Nephron progenitor cell (in vitro differentiated cells): ENCODE measurements at regions not wholly inside any gene's neighbourhood (a gene's known extent, or its start where the extent isn't known, plus 50 kb on each side); places are given as distances from the start of the nearest gene placed in this dataset.

Experiments used
- DNase-seq: peaks from one replicate; pipeline ENCODE4 v3.0.0; 2021
- H3K27ac Mint-ChIP-seq: 2 replicates; pipeline ENCODE4 v1.8.0; 2021; ENCODE audit warnings: mild to moderate bottlenecking, moderate library complexity, mixed read lengths
- H3K27me3 Mint-ChIP-seq: 2 replicates; pipeline ENCODE4 v1.8.0; 2021; ENCODE audit warnings: mild to moderate bottlenecking, low read depth, mixed read lengths; ENCODE audit not compliant: poor library complexity
- H3K36me3 Mint-ChIP-seq: 2 replicates; pipeline ENCODE4 v1.8.0; 2021; ENCODE audit warnings: low read depth, mixed read lengths
- H3K4me1 Mint-ChIP-seq: 2 replicates; pipeline ENCODE4 v1.8.0; 2021; ENCODE audit warnings: mixed read lengths
- H3K4me3 Mint-ChIP-seq: 2 replicates; pipeline ENCODE4 v1.8.0; 2021; ENCODE audit warnings: mild to moderate bottlenecking, moderate library complexity, mixed read lengths
- H3K9me3 Mint-ChIP-seq: 2 replicates; pipeline ENCODE4 v1.8.0; 2021; ENCODE audit warnings: mild to moderate bottlenecking, moderate library complexity, mixed read lengths
- TF ChIP-seq, protein P1 (sequence below): fragments of 200-600 bp; sonication (generic); IDR thresholded peaks from 2 replicates; pipeline ENCODE4 v1.5.0; 2021; ENCODE audit warnings: antibody characterized with exemption

- Mint-ChIP-seq H3K4me3 (no peak overlapping the region), H3K36me3 (no peaks in the 10 kb centered on the region), H3K9me3 (no peaks in the 10 kb centered on the region), H3K27ac (peak overlapping the region; percentile 52), H3K4me1 (peaks cover 68% of the 10 kb centered on the region), H3K27me3 (peaks cover 3% of the 10 kb centered on the region)
- TF ChIP-seq, protein P1, sequence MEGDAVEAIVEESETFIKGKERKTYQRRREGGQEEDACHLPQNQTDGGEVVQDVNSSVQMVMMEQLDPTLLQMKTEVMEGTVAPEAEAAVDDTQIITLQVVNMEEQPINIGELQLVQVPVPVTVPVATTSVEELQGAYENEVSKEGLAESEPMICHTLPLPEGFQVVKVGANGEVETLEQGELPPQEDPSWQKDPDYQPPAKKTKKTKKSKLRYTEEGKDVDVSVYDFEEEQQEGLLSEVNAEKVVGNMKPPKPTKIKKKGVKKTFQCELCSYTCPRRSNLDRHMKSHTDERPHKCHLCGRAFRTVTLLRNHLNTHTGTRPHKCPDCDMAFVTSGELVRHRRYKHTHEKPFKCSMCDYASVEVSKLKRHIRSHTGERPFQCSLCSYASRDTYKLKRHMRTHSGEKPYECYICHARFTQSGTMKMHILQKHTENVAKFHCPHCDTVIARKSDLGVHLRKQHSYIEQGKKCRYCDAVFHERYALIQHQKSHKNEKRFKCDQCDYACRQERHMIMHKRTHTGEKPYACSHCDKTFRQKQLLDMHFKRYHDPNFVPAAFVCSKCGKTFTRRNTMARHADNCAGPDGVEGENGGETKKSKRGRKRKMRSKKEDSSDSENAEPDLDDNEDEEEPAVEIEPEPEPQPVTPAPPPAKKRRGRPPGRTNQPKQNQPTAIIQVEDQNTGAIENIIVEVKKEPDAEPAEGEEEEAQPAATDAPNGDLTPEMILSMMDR = no peak
- DNase-seq = no peak
Measured at GRCh38 chr10:31754803-31755624, 173.6 kb downstream of the ARHGAP12 start.

GRCh38 chr10:31753681-31754080 lies 174.9 kb downstream of the ARHGAP12 start:
- Mint-ChIP-seq H3K27me3 (peaks cover 3% of the 10 kb centered on the region), H3K9me3 (no peaks in the 10 kb centered on the region), H3K4me3 (no peak overlapping the region), H3K4me1 (peaks cover 76% of the 10 kb centered on the region), H3K36me3 (no peaks in the 10 kb centered on the region), H3K27ac (no peak overlapping the region)
- no peak for DNase-seq
- TF ChIP-seq, protein P1 = no peak

DNA sequence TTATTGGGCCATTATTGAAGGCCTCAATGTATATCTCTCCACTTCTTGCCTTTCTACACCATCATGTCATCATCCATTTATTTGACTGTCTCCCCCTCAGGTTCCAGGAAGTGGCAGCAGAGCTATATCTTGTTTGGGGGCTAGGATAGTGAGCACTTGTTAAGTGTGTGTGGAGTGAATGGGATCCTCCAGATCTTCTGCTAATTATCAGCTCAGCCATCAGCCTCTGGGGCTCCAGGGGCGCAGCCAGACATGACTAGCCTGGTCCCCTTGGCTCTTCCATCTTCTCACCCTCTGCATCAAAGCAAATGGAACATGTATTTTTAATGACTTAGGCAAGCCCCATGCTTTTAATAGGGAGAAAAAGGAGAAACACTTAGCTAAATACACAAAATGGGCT lies 176.5 kb downstream of the ARHGAP12 start:
- Mint-ChIP-seq H3K27me3 (no peaks in the 10 kb centered on the region), H3K27ac (peak overlapping the region; percentile 3), H3K36me3 (no peaks in the 10 kb centered on the region), H3K9me3 (no peaks in the 10 kb centered on the region), H3K4me3 (no peak overlapping the region), H3K4me1 (peaks cover 61% of the 10 kb centered on the region)
- DNase-seq = no peak
- TF ChIP-seq, protein P1 = no peak

GRCh38 chr10:31751738-31752080 lies 176.9 kb downstream of the ARHGAP12 start:
- TF ChIP-seq, protein P1 = no peak
- no peaks in the 10 kb centered on the region for H3K27me3 Mint-ChIP-seq
- peaks cover 56% of the 10 kb centered on the region for H3K4me1 Mint-ChIP-seq
- H3K36me3 Mint-ChIP-seq = no peaks in the 10 kb centered on the region
- no peak overlapping the region for H3K27ac Mint-ChIP-seq
- no peaks in the 10 kb centered on the region for H3K9me3 Mint-ChIP-seq
- DNase-seq = no peak
- H3K4me3 Mint-ChIP-seq = no peak overlapping the region

DNA sequence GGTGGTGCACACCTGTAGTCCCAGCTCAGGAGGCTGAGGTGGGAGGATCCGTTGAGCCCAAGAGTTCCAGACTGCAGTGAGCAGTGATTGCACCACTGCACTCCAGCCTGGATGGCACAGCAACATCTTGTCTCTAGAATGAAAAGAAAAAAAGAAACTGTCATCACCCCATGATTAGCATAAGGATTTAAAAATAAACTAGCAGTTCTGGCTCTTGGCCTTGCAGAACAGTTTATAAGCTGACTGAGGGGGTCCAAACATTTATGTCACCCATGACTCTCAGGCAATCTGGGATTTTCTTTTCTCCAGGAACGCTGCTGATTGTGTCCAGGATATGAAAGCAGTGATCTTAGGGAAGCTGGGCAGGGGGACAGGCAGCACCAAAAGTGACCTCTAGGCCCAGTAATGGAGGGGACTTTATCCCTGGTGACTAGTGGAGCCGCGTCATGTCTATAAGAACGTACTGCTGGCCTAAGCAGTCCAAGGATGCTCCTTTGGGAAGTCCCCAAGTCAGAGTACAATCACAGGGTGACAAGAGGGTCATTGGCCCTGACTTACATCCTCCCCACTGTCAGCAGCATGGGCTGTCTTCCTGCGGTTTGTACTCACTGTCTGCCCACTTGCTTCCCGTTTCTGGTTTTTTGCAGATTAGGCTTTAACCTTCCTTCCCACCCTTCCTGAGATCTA lies 177.4 kb downstream of the ARHGAP12 start:
- H3K9me3 Mint-ChIP-seq = no peaks in the 10 kb centered on the region
- no peak for DNase-seq
- H3K27ac Mint-ChIP-seq = no peak overlapping the region
- H3K4me1 Mint-ChIP-seq = peaks cover 51% of the 10 kb centered on the region
- TF ChIP-seq, protein P1 = no peak
- H3K36me3 Mint-ChIP-seq = no peaks in the 10 kb centered on the region
- no peak overlapping the region for H3K4me3 Mint-ChIP-seq
- no peaks in the 10 kb centered on the region for H3K27me3 Mint-ChIP-seq
